ENCODE measurements at regions not wholly inside any gene's neighbourhood (a gene's known extent, or its start where the extent isn't known, plus 50 kb on each side); places are given as distances from the start of the nearest gene placed in this dataset.

DNA sequence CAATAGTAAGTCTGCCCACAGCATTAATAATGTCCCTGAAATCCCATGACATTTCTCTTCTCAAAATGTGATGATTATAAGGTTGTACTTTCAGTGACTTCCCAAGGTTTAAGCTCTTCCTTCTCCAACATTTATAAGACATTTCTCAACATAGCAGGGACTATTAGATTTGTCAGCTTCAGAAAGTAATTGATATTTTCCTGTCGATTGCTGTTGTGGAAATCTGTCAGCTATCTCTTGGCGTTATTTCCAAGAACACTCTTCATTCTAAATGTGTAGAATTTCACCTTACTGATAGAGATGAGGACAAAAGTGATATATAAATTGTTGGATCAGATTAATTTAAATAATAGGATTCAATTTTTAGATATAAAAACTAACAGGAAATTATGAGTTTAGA, 149.7 kb upstream of the IMPG1 start:
- TF ChIP-seq, protein P1, sequence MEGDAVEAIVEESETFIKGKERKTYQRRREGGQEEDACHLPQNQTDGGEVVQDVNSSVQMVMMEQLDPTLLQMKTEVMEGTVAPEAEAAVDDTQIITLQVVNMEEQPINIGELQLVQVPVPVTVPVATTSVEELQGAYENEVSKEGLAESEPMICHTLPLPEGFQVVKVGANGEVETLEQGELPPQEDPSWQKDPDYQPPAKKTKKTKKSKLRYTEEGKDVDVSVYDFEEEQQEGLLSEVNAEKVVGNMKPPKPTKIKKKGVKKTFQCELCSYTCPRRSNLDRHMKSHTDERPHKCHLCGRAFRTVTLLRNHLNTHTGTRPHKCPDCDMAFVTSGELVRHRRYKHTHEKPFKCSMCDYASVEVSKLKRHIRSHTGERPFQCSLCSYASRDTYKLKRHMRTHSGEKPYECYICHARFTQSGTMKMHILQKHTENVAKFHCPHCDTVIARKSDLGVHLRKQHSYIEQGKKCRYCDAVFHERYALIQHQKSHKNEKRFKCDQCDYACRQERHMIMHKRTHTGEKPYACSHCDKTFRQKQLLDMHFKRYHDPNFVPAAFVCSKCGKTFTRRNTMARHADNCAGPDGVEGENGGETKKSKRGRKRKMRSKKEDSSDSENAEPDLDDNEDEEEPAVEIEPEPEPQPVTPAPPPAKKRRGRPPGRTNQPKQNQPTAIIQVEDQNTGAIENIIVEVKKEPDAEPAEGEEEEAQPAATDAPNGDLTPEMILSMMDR (IDR thresholded peaks at IDR 0.05; ENCODE audit: insufficient read depth, missing control alignments) = no peak
- no peak for DNase-seq (ENCODE audit: insufficient read length, low spot score)
- no peak for FAIRE-seq

DNA sequence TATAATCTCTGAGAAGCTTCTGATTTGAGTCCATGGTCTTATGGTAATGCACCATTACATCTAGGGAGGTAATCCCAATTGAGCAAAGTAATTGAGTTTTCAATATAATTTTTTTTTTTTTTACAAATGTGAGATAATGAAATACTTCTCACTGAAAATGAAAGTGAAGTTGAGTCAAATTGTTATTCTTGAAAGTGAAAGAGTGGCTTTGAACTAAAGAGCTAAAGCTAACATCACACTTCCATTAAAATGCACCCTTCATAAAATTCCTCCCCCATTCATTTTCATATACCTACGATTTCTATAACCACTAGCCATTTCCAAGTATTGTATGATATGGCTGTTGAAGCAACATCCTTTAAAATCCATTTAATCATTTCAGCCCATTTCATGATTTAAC, 149.1 kb upstream of the IMPG1 start:
- TF ChIP-seq, protein P1 (IDR thresholded peaks at IDR 0.05; ENCODE audit: insufficient read depth, missing control alignments) = no peak
- FAIRE-seq = no peak
- DNase-seq (ENCODE audit: insufficient read length, low spot score) = no peak

DNA sequence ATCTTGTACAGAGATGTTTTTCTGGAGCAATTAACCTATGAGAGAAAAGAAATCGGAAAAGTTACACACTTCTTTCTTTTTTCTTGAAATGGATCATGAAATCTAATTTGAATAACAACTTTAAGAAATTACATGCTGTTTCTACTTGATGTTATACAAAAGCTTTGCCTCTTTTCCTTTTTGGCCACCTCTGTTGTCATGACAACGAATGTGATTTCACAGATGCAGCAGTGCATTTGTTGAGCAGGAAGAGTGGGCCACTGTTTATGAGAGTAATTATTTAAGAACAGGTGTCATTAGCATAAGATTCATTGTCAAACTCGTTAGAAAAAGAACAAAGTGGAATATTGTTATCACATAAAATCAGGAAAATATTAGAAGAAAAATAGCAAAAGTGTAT, 148.3 kb upstream of the IMPG1 start:
- TF ChIP-seq, protein P1 (IDR thresholded peaks at IDR 0.05; ENCODE audit: insufficient read depth, missing control alignments) = no peak
- DNase-seq (ENCODE audit: insufficient read length, low spot score) = no peak
- no peak for FAIRE-seq

DNA sequence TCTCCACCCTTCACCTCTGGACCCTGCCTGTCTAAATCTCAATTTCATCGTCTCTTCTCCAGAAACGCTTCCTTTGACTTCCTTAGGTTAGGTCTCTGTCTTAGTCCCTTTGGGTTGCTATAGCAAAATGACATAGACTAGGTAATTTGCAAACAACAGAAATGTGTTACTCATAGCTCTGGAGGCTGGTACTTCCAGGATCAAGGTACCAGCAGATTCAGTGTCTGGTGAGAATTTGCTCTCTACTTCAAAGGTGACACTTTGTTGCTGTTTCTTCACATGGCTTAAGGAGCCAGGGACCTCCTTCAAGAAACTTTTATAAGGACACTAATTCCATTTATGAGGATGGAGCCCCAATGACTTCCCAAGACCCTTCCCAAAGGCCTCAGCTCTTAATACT, 145.1 kb upstream of the IMPG1 start:
- TF ChIP-seq, protein P1 (IDR thresholded peaks at IDR 0.05; ENCODE audit: insufficient read depth, missing control alignments) = no peak
- no peak for FAIRE-seq
- no peak for DNase-seq (ENCODE audit: insufficient read length, low spot score)

DNA sequence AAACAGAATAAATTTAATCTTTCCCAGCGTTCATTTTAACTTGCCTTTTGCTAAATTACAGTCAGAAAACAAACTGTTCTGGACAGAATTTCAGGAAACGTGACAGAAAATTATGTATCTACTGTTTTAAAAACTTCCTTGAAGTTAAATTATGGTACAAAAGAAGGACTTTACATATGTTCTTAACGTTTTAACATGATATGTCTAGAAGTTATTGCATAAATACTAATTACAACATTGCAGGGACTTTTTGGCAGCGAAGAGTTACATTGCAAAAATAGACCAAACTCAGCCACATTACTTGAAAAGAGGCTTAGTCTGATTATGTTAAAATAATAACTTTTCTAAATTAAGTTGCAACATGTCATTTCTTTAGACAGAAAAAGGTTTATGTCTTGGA, 142.1 kb upstream of the IMPG1 start:
- DNase-seq (ENCODE audit: insufficient read length, low spot score) (no peak), FAIRE-seq (no peak)
- TF ChIP-seq, protein P1 (IDR thresholded peaks at IDR 0.05; ENCODE audit: insufficient read depth, missing control alignments) = no peak

DNA sequence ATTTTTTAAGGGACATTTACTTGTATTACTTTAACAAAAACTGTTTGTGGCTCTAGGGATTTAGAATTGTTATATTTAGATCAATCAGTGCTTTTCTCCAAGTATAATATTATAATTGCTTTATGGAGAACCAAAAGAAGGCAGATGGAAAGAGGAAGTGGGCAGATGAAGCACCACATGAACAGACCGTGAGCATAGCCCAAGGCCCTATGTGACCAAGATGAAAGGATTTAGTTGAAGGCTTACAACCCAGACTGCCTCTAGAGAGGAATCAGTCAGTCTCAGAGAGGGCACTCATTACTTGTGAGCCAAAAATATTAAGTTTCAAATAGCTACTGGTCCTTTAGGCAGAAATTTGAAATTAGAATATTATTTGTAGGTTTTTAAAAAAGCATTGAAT, 102.3 kb upstream of the IMPG1 start:
- no peak for DNase-seq (ENCODE audit: insufficient read length, low spot score)
- TF ChIP-seq, protein P1 (IDR thresholded peaks at IDR 0.05; ENCODE audit: insufficient read depth, missing control alignments) = no peak
- no peak for FAIRE-seq

DNA sequence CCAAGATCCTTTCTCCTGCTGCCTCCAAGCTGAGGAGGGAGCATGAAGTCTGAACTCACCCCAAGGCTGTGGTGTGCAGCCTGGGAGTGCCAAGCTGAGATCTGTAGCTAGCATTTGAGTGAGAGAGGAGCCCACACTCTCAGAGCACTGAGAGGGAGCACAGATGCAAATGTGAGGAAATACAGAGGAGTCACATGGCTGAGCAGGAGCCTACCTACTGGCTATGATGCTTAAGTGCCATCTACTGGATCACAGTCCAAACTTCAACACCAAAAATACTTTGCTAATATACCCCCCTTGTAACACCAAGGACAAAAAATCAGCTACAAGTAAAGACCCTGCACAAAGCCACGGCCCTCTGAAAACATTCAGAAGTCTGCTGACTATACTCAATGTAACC, 94.4 kb upstream of the IMPG1 start:
- FAIRE-seq (no peak), DNase-seq (ENCODE audit: insufficient read length, low spot score) (no peak)
- TF ChIP-seq, protein P1 (IDR thresholded peaks at IDR 0.05; ENCODE audit: insufficient read depth, missing control alignments) = no peak
